Activated CD8-positive, alpha-beta T cell treated with anti-CD3 and anti-CD28 coated beads, Interleukin-2, amount 10 ng/mL, durations not matched to agents 7 days and 5 days (primary cell): ENCODE measurements at regions not wholly inside any gene's neighbourhood (a gene's known extent, or its start where the extent isn't known, plus 50 kb on each side); places are given as distances from the start of the nearest gene placed in this dataset.
"Not testable (repeated sequence)": the region's sequence is repeated elsewhere in the genome, so short reads cannot be mapped to it uniquely, and the experiment has no call there.

ENCODE experiments used
- ATAC-seq: fragments of 150-1000 bp; cut with Tn5 transposase; one replicate; pipeline ENCODE4 v1.10.0; 2021; ENCODE audit warnings: moderate library complexity
- CTCF ChIA-PET: fragments of 350-600 bp; sonication (Branson Sonifier 250); formaldehyde crosslinking; loops from one replicate; lab custom pipeline; 2021; ENCODE audit warnings: antibody characterized with exemption; lab: Charles Lee
- POLR2A ChIA-PET: fragments of 350-600 bp; sonication (Branson Sonifier 250); formaldehyde crosslinking; loops from one replicate; lab custom pipeline; 2021; ENCODE audit warnings: antibody characterized with exemption; lab: Charles Lee
- DNase-seq: peaks from one replicate; pipeline ENCODE4 v3.0.0-alpha.2; 2020
- H3K27ac Mint-ChIP-seq: one replicate; pipeline ENCODE4 v1.8.0; 2021; ENCODE audit warnings: mild to moderate bottlenecking, mixed read lengths
- H3K27me3 Mint-ChIP-seq: one replicate; pipeline ENCODE4 v1.8.0; 2021; ENCODE audit warnings: low read depth, mixed read lengths
- H3K36me3 Mint-ChIP-seq: one replicate; pipeline ENCODE4 v1.8.0; 2021; ENCODE audit warnings: low read depth, mixed read lengths
- H3K4me1 Mint-ChIP-seq: one replicate; pipeline ENCODE4 v1.8.0; 2021; ENCODE audit warnings: low read depth, mixed read lengths
- H3K4me3 Mint-ChIP-seq: one replicate; pipeline ENCODE4 v1.8.0; 2021; ENCODE audit warnings: mild to moderate bottlenecking, mixed read lengths
- H3K9me3 Mint-ChIP-seq: one replicate; pipeline ENCODE4 v1.8.0; 2022; ENCODE audit warnings: mixed read lengths; ENCODE audit not compliant: insufficient read depth

DNA sequence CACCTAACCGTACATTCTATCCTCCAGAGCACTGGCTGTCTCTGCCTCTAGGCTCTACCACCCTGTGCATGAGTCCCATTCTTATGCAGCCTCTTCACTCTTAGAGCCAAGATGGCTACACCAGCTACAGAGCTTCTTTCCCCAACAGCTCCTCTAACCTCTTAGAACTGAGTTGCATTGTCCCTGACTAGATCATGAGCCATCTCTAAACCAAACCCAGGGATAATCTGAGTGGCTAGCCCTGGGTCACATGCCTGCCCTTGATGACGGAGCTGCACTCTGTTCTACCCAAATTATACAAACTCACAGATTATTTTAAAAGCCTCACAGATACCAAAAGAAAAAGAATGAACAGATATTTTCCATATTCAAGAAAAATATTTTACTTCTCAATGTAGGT, 65.4 kb upstream of the EFNA5 start:
- H3K27ac Mint-ChIP-seq, H3K4me3 Mint-ChIP-seq, H3K27me3 Mint-ChIP-seq, H3K36me3 Mint-ChIP-seq, ATAC-seq, CTCF ChIA-PET, POLR2A ChIA-PET, H3K9me3 Mint-ChIP-seq, DNase-seq, H3K4me1 Mint-ChIP-seq: not testable (repeated sequence)

- CTCF ChIA-PET = no interaction called here
- H3K36me3 Mint-ChIP-seq = no peaks in the 10 kb centered on the region
- no peaks in the 10 kb centered on the region for H3K4me1 Mint-ChIP-seq
- DNase-seq (no peak), ATAC-seq (no peak)
- peaks cover 2% of the 10 kb centered on the region for H3K27me3 Mint-ChIP-seq
- no peak overlapping the region for H3K4me3 Mint-ChIP-seq
- H3K9me3 Mint-ChIP-seq = no peaks in the 10 kb centered on the region
- no peak overlapping the region for H3K27ac Mint-ChIP-seq
- POLR2A ChIA-PET = no interaction called here
These were observed 64.8 kb upstream of the EFNA5 start for GRCh38 chr5:107735558-107735957.

DNA sequence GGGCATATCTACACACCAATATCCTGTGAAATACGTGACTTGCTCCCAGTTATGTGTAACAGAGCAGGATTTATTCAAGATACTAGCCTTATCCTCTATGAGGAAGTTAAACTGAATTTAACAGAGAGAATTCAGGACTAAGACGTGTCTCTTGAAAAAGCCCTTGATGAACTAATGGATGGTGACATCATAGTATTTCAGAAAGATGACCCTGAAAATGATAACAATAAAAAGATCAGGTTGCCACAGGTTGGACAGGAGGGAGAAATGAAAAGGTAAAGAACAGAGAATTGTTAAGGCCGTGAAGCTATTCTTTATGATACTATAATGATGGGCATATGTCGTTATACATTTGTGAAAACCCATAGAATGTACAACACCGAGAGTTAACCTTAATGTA, 56.2 kb upstream of the EFNA5 start:
- H3K27me3 Mint-ChIP-seq = peaks cover 2% of the 10 kb centered on the region
- H3K9me3 Mint-ChIP-seq = no peaks in the 10 kb centered on the region
- POLR2A ChIA-PET = no interaction called here
- no peaks in the 10 kb centered on the region for H3K36me3 Mint-ChIP-seq
- H3K27ac Mint-ChIP-seq = no peak overlapping the region
- CTCF ChIA-PET = no interaction called here
- DNase-seq (no peak), ATAC-seq (no peak)
- no peaks in the 10 kb centered on the region for H3K4me1 Mint-ChIP-seq
- H3K4me3 Mint-ChIP-seq = no peak overlapping the region

DNA sequence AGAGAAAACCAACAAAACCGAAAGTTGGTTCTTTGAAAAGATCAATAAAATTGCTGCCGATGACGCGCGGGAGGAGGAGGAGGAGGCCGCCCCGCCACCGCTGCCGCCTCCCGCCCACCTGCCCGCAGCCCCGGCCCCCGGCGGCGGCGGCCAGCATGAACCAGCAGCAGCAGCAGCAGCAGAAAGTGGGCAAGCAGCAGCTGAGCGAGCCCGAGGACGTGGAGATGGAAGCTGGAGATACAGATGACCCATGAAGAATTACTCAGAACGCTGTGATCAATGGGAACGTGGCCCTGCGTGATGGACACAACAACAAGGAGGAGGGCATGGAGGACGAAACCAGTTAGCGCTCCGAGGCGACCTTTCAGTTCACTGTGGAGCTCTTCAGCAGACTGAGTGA, 53.9 kb upstream of the EFNA5 start:
- Mint-ChIP-seq H3K4me1 (no peaks in the 10 kb centered on the region), H3K9me3 (peaks cover 5% of the 10 kb centered on the region), H3K27me3 (no peaks in the 10 kb centered on the region), H3K27ac (no peak overlapping the region), H3K4me3 (no peak overlapping the region), H3K36me3 (no peaks in the 10 kb centered on the region)
- ATAC-seq (no peak), DNase-seq (no peak)
- CTCF ChIA-PET = no interaction called here
- POLR2A ChIA-PET = no interaction called here

DNA sequence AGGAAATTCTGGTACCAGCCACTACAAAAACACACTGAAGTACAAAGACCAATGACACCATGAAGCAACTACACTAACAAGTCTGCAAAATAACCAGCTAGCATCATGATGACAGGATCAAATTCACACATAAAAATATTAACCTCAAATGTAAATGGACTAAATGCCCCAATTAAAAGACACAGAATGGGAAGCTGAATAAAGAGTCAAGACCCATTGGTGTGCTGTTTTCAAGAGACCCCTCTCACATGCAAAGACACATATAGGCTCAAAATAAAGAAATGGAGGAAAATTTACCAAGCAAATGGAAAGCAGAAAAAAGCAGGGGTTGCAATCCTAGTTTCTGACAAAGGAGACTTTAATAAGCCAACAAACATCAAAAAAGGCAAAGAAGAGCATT, 50.5 kb upstream of the EFNA5 start:
- ATAC-seq, H3K4me1 Mint-ChIP-seq, DNase-seq, POLR2A ChIA-PET, H3K36me3 Mint-ChIP-seq, H3K4me3 Mint-ChIP-seq, H3K27ac Mint-ChIP-seq, H3K27me3 Mint-ChIP-seq, CTCF ChIA-PET, H3K9me3 Mint-ChIP-seq: not testable (repeated sequence)
